GM18867 (cell line): ENCODE measurements at regions not wholly inside any gene's neighbourhood (a gene's known extent, or its start where the extent isn't known, plus 50 kb on each side); places are given as distances from the start of the nearest gene placed in this dataset.
"Not testable (repeated sequence)": the region's sequence is repeated elsewhere in the genome, so short reads cannot be mapped to it uniquely, and the experiment has no call there.

Experiments
- ATAC-seq: cut with Tn5 transposase; IDR thresholded peaks from one replicate; pipeline ENCODE4 v1.9.1; 2021; ENCODE audit warnings: mild to moderate bottlenecking, moderate library complexity; ENCODE audit not compliant: unreplicated experiment

GRCh38 chr4:3380336-3380735 lies 61.4 kb upstream of the HGFAC start:
- not testable (repeated sequence) for ATAC-seq

GRCh38 chr4:3381208-3381607 lies 60.6 kb upstream of the HGFAC start:
- not testable (repeated sequence) for ATAC-seq

DNA sequence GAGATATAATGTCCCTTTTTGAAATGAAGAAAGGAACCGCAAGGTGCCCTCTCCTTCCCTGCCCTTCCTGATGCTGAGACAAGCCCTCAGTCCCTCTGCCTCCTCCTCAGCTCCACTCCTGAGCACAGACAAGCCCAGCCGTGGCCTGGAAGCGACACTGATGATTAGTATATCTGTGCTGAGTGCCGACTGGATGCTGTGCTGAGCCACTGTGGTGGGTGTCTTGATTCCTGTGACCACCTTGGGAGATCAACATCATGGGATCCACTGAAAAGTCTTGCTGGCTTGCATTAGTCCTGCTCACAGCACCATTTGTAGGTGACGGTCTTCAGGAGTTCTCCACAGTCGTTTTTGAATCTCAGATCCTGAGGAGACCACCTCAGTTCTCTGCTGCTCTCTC lies 59.5 kb upstream of the HGFAC start:
- ATAC-seq, result no peak

DNA sequence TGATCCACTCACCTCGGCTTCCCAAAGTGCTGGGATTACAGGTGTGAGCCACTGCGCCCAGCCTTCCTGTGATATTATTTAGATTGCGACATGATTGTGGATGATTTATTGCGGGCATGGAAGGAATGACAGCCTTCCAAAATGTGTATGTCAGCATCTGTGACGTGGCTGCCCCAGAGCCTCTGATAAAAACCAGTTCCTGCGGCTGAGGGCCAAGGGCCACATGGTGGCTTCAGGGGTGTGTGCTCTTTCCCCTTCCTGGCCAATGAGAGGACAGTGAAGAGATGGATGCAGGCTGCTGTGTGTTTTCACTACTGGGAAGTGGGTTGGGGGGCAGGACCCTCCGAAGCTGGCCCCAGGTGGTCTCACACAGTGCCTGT lies 57.4 kb upstream of the HGFAC start:
- no peak for ATAC-seq

- ATAC-seq, result no peak
Observed at GRCh38 chr4:3384771-3385710, 56.7 kb upstream of the HGFAC start.

GRCh38 chr4:3385711-3386420 lies 55.9 kb upstream of the HGFAC start:
- no peak for ATAC-seq

DNA sequence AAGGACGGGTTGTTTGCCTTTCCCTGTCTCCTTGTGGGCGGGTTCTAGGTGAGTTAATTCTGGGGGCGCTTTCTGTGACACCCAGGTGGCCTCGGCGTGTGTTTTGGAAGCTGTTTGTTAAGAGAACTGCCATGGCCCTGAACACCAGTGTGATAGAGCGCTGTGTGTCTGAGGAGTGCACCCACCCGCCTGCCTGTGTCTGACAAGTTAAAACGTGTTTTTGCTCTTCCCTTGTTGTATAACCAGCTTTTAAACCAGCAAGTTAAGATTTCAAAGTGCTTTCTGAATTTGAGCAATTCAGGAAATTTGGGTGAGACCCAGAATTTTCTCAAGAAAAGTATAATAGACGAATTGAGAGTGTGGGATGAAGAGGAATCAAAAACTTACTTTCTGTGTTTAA lies 55.2 kb upstream of the HGFAC start:
- no peak for ATAC-seq

DNA sequence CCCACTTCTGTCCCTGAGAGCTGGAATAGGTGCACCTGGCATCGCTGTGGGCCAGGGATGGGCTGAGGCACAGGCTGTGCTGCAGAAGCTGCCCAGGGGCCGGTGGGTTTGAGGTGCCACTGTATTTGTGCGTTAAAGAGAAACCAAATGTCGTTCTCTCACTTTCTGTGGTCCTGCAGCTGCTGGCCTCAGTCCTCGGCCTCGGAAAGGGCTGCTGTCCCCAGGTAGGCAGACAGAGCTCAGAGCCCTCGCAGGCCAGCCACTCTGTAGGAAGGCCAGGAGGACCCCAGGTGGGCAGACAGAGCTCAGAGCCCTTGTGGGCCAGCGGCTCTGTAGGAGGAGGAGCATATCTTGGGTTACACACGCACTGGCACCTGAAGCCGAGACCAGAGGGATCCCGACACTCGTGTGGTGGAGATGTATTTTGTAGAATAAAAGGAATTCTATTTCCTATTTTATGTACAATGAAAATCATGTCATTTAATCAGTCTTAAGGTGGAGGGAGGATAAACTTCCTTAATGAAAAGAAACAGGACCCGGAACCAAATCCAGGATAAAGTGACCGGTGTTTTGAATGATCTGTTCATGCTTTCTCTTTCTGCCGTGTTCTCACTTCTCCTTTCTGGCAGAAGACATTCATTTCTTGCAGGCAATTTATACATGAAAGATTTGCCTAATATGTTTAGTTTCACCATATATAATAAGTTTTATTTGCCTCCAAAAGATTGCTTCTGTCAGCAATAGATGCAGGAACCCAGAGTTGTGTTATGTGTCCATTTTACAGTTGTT lies 54.4 kb upstream of the HGFAC start:
- ATAC-seq, result peak; percentile 51

GRCh38 chr4:3387943-3388361 lies 53.8 kb upstream of the HGFAC start:
- ATAC-seq, result peak; percentile 21

GRCh38 chr4:3388471-3389232 lies 53.1 kb upstream of the HGFAC start:
- peak; percentile 71 for ATAC-seq

- ATAC-seq, result no peak
Observed at GRCh38 chr4:3389233-3390215, 52.2 kb upstream of the HGFAC start.

GRCh38 chr4:3390288-3390811 lies 51.4 kb upstream of the HGFAC start:
- no peak for ATAC-seq

- no peak for ATAC-seq
Observed at GRCh38 chr4:3391422-3391821, 50.3 kb upstream of the HGFAC start.
